IMR-90 (cell line): ENCODE measurements at regions not wholly inside any gene's neighbourhood (a gene's known extent, or its start where the extent isn't known, plus 50 kb on each side); places are given as distances from the start of the nearest gene placed in this dataset.

Source experiments
- ATAC-seq: fragments of 200-7000 bp; cut with Tn5 transposase; 2 replicates; pipeline ENCODE4 v1.9.1; 2020; ENCODE audit warnings: low read depth, mild to moderate bottlenecking, moderate library complexity
- BruUV-seq: library from RNA; stranded (reverse); fragments of 400-500 nt; replicated peaks from 2 replicates; lab custom pipeline; 2021; lab: Mats Ljungman, UMichigan
- CTCF ChIA-PET: fragments of 300-600 bp; formaldehyde crosslinking; extraction: SDS; loops from one replicate; lab custom pipeline; 2021; ENCODE audit warnings: antibody characterized with exemption; lab: Yijun Ruan, JAX
- POLR2A ChIA-PET: fragments of 300-600 bp; sonication (Branson Sonifier 250); formaldehyde crosslinking; loops from one replicate; lab custom pipeline; 2022; ENCODE audit warnings: antibody characterized with exemption; ENCODE audit not compliant: unreplicated experiment; lab: Charles Lee
- DNase-seq: peaks from one replicate; pipeline ENCODE4 v3.0.0; 2013
- H2AFZ ChIP-seq: replicated peaks from 2 replicates; pipeline ENCODE3; 2013; ENCODE audit warnings: low read length, mild to moderate bottlenecking; ENCODE audit not compliant: poor library complexity
- H2AK5ac ChIP-seq: 2 replicates; pipeline ENCODE4 v1.6.1; 2013; ENCODE audit warnings: low read depth, low read length, inconsistent platforms
- H2AK9ac ChIP-seq: replicated peaks from 2 replicates; pipeline ENCODE3; 2013; ENCODE audit warnings: mild to moderate bottlenecking, low read depth, low read length, moderate library complexity; ENCODE audit not compliant: poor library complexity
- H2BK120ac ChIP-seq: 2 replicates; pipeline ENCODE4 v1.6.1; 2013; ENCODE audit warnings: low read depth, low read length, inconsistent platforms
- H2BK15ac ChIP-seq: 3 replicates; pipeline ENCODE4 v1.6.1; 2013; ENCODE audit warnings: low read depth, low read length, inconsistent platforms
- H2BK20ac ChIP-seq: 2 replicates; pipeline ENCODE4 v1.6.1; 2013; ENCODE audit warnings: low read depth, mild to moderate bottlenecking, inconsistent platforms, low read length, moderate library complexity
- H2BK5ac ChIP-seq: 2 replicates; pipeline ENCODE4 v1.6.1; 2013; ENCODE audit warnings: mild to moderate bottlenecking, low read depth, low read length, inconsistent platforms; ENCODE audit not compliant: poor library complexity, severe bottlenecking
- H3K14ac ChIP-seq: replicated peaks from 2 replicates; pipeline ENCODE4 v1.6.1; 2013; ENCODE audit warnings: low read depth, low read length, inconsistent platforms
- H3K18ac ChIP-seq: 2 replicates; pipeline ENCODE4 v1.6.1; 2013; ENCODE audit warnings: low read depth, low read length, control low read depth
- H3K23ac ChIP-seq: 2 replicates; pipeline ENCODE4 v1.6.1; 2013; ENCODE audit warnings: low read depth, low read length, inconsistent platforms
- H3K27ac ChIP-seq: 2 replicates; pipeline ENCODE4 v1.5.1; 2013; ENCODE audit warnings: mild to moderate bottlenecking, control low read depth, low read length; ENCODE audit not compliant: insufficient read depth
- H3K27me3 ChIP-seq: 2 replicates; pipeline ENCODE4 v1.6.1; 2013; ENCODE audit warnings: low read length; ENCODE audit not compliant: control insufficient read depth, insufficient read depth
- H3K36me3 ChIP-seq: 2 replicates; pipeline ENCODE4 v1.6.1; 2013; ENCODE audit warnings: low read length, mixed read lengths; ENCODE audit not compliant: control insufficient read depth, insufficient read depth
- H3K4ac ChIP-seq: 2 replicates; pipeline ENCODE4 v1.6.1; 2013; ENCODE audit warnings: low read depth, low read length, inconsistent platforms
- H3K4me1 ChIP-seq: 2 replicates; pipeline ENCODE4 v1.6.1; 2013; ENCODE audit warnings: low read length, mixed read lengths; ENCODE audit not compliant: control insufficient read depth, insufficient read depth
- H3K4me2 ChIP-seq: 2 replicates; pipeline ENCODE4 v1.6.1; 2013; ENCODE audit warnings: low read depth, mild to moderate bottlenecking, control low read depth, low read length, moderate library complexity
- H3K4me3 ChIP-seq: 2 replicates; pipeline ENCODE4 v1.5.1; 2013; ENCODE audit warnings: low read depth, mild to moderate bottlenecking, control low read depth, low read length, moderate library complexity; ENCODE audit not compliant: insufficient read depth
- H3K56ac ChIP-seq: 2 replicates; pipeline ENCODE4 v1.6.1; 2013; ENCODE audit warnings: low read length, inconsistent platforms; ENCODE audit not compliant: insufficient read depth; ENCODE audit errors: extremely low read depth
- H3K79me1 ChIP-seq, 2 experiments: 2 replicates each; pipeline ENCODE4 v1.6.1; 2013; ENCODE audit warnings: low read length in 2 of 2, inconsistent platforms in 1 of 2, low read depth in 1 of 2
- H3K9ac ChIP-seq: 2 replicates; pipeline ENCODE4 v1.6.1; 2013; ENCODE audit warnings: low read depth, low read length, control low read depth
- H3K9me1 ChIP-seq: 2 replicates; pipeline ENCODE4 v1.6.1; 2013; ENCODE audit warnings: low read length, inconsistent platforms; ENCODE audit not compliant: insufficient read depth
- H3K9me3 ChIP-seq: 2 replicates; pipeline ENCODE4 v1.6.1; 2013; ENCODE audit warnings: low read length; ENCODE audit not compliant: control insufficient read depth, insufficient read depth
- H4K20me1 ChIP-seq: 2 replicates; pipeline ENCODE4 v1.6.1; 2013; ENCODE audit warnings: low read length, inconsistent platforms; ENCODE audit not compliant: insufficient read depth
- H4K5ac ChIP-seq: 2 replicates; pipeline ENCODE4 v1.6.1; 2013; ENCODE audit warnings: mild to moderate bottlenecking, low read depth, low read length, control low read depth
- H4K8ac ChIP-seq, 2 experiments: 2 replicates each; pipeline ENCODE4 v1.6.1; 2013; ENCODE audit warnings: low read depth in 2 of 2, low read length in 2 of 2, control low read depth in 1 of 2, inconsistent platforms in 1 of 2
- H4K91ac ChIP-seq: 2 replicates; pipeline ENCODE4 v1.6.1; 2013; ENCODE audit warnings: low read depth, low read length, inconsistent platforms; ENCODE audit not compliant: insufficient read depth
- BHLHE40 ChIP-seq: fragments of 150-350 bp; IDR thresholded peaks from 2 replicates; pipeline ENCODE4 v1.6.1; 2016; ENCODE audit warnings: mild to moderate bottlenecking, low read depth, low read length
- CEBPB ChIP-seq: IDR thresholded peaks from 2 replicates; pipeline ENCODE4 v1.6.1; 2012; ENCODE audit warnings: low read depth, low read length, improper control_type of control experiment
- CTCF ChIP-seq: conservative IDR thresholded peaks from 2 replicates; pipeline ENCODE4 v1.5.1; 2012; ENCODE audit warnings: mild to moderate bottlenecking, low read depth, low read length, improper control_type of control experiment
- ELK1 ChIP-seq: fragments of 150-350 bp; IDR thresholded peaks from 2 replicates; pipeline ENCODE4 v1.6.1; 2016; ENCODE audit warnings: low read depth, mild to moderate bottlenecking, low read length, moderate library complexity, borderline replicate concordance
- MAZ ChIP-seq: IDR thresholded peaks from 2 replicates; pipeline ENCODE4 v1.6.1; 2012; ENCODE audit warnings: low read depth, mild to moderate bottlenecking, low read length, improper control_type of control experiment, moderate library complexity, borderline replicate concordance
- MXI1 ChIP-seq: IDR thresholded peaks from 2 replicates; pipeline ENCODE4 v1.6.1; 2012; ENCODE audit warnings: low read depth, mild to moderate bottlenecking, low read length, moderate library complexity, borderline replicate concordance
- POLR2A ChIP-seq: IDR thresholded peaks from 2 replicates; pipeline ENCODE4 v1.6.1; 2012; ENCODE audit warnings: mild to moderate bottlenecking, low read depth, low read length
- RAD21 ChIP-seq: IDR thresholded peaks from 2 replicates; pipeline ENCODE4 v1.6.1; 2012; ENCODE audit warnings: low read length, improper control_type of control experiment
- RCOR1 ChIP-seq: IDR thresholded peaks from 2 replicates; pipeline ENCODE4 v1.6.1; 2012; ENCODE audit warnings: mild to moderate bottlenecking, low read length, improper control_type of control experiment; ENCODE audit not compliant: insufficient replicate concordance
- RFX5 ChIP-seq: IDR thresholded peaks from 2 replicates; pipeline ENCODE4 v1.8.0; 2012; ENCODE audit warnings: low read depth, mild to moderate bottlenecking, low read length, moderate library complexity
- USF2 ChIP-seq: fragments of 150-350 bp; IDR thresholded peaks from 2 replicates; pipeline ENCODE4 v1.6.1; 2017; ENCODE audit warnings: mild to moderate bottlenecking, antibody characterized with exemption, low read length, low read depth
- WGBS, 2 experiments: methylation state at CpG; one replicate each; pipeline versions ENCODE4 v1.1.5 to v1.1.7; 2013; ENCODE audit warnings: missing lambda C conversion rate in 2 of 2; ENCODE audit not compliant: insufficient read length in 1 of 2; ENCODE audit errors: extremely low coverage in 2 of 2; 5-methylcytosine and 5-hydroxymethylcytosine counted together
- dilution Hi-C: fragments of 300-500 bp; cut with HindIII; formaldehyde crosslinking; loops from one replicate; pipeline ENCODE4 v1.14.3; 2018; ENCODE audit warnings: low sequenced_read_pairs; ENCODE audit not compliant: unreplicated experiment
- in situ Hi-C: fragments of 300-500 bp; cut with MboI; formaldehyde crosslinking; loops from 3 replicates; pipeline ENCODE4 v1.14.3; 2019; ENCODE audit warnings: low sequenced_read_pairs, inconsistent platforms, mixed read lengths
- intact Hi-C: fragments of 100-400 bp; cut with micrococcal nuclease; formaldehyde crosslinking; loops from 2 replicates; pipeline ENCODE4 v1.10.0; 2022

GRCh38 chr10:131571346-131571745 is 259.8 kb upstream of the TCERG1L start:
- CTCF ChIA-PET: no interaction called here
- DNase-seq (no peak), ATAC-seq (no peak)
- no peak overlapping the region for H2BK5ac ChIP-seq
- 73% methylated on average over 8 of the region's 11 CpGs; no CpG with 5 or more reads in 1 of the 2 experiments for WGBS, 2 experiments
- no peak overlapping the region for H2AK5ac ChIP-seq
- H4K5ac ChIP-seq: no peak overlapping the region
- H3K36me3 ChIP-seq: no peaks in the 10 kb centered on the region
- H3K4me3 ChIP-seq: no peak overlapping the region
- dilution Hi-C loops: no loop called here
- H3K27ac ChIP-seq: no peak overlapping the region
- no peak overlapping the region for H4K91ac ChIP-seq
- intact Hi-C loops: no loop called here
- H2AK9ac ChIP-seq: no peak overlapping the region
- no peak overlapping the region for H3K56ac ChIP-seq
- no TSS peak for BruUV-seq
- H2BK120ac ChIP-seq: no peak overlapping the region
- H4K20me1 ChIP-seq: no peaks in the 10 kb centered on the region
- H2AFZ ChIP-seq: no peak overlapping the region
- no peak overlapping the region for H4K8ac ChIP-seq
- no peak overlapping the region for H2BK15ac ChIP-seq
- no peak overlapping the region for H3K18ac ChIP-seq
- H3K79me1 ChIP-seq: no peaks in the 10 kb centered on the region
- no peaks in the 10 kb centered on the region for H3K27me3 ChIP-seq
- no peaks in the 10 kb centered on the region for H3K4me1 ChIP-seq
- H3K4me2 ChIP-seq: no peak overlapping the region
- no peaks in the 10 kb centered on the region for H3K9me1 ChIP-seq
- in situ Hi-C loops: no loop called here
- no peak overlapping the region for H3K14ac ChIP-seq
- no peak overlapping the region for H3K4ac ChIP-seq
- H2BK20ac ChIP-seq: no peak overlapping the region
- POLR2A ChIA-PET: no interaction called here
- TF ChIP-seq RAD21 (no peak), USF2 (no peak), CTCF (no peak), MXI1 (no peak), POLR2A (no peak), MAZ (no peak), BHLHE40 (no peak), ELK1 (no peak), RFX5 (no peak), CEBPB (no peak), RCOR1 (no peak)
- H3K9me3 ChIP-seq: peaks cover 61% of the 10 kb centered on the region
- no peak overlapping the region for H3K23ac ChIP-seq
- no peak overlapping the region for H3K9ac ChIP-seq
